ENCODE measurements at regions not wholly inside any gene's neighbourhood (a gene's known extent, or its start where the extent isn't known, plus 50 kb on each side); places are given as distances from the start of the nearest gene placed in this dataset.
"Not testable (repeated sequence)": the region's sequence is repeated elsewhere in the genome, so short reads cannot be mapped to it uniquely, and the experiment has no call there.

DNA sequence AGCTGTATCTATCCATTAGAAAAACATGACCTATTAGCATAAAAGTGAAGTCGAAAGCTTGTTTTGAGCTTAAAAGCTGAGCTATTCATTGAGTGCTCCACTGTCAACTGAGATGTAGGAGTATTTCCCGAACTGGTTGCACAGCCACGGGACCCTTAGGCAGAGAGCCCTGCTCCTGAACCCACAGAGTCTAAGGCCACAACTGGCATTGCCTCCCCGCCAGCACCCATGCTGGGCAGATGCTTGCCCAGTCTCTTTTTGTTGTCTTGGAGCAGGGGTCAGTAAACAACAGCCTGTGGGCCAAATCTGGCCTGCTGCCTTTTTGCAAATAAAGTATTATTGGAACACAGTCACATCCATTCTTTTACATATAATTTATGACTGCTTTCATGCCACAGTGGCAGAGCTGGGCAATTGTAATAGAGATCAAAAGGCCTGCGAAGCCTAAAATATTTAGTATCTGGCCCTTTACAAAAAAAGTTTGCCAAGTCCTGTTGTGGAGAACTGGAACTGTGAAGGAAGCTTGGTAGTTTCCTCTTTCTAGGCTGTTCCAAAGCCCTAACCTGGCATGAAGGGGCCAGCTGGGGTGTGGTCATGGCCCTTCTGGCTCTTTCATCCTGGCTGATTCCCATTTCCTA is 58.4 kb upstream of the WAPL start:
- H3K4me3 Mint-ChIP-seq, result no peak overlapping the region
- H3K36me3 Mint-ChIP-seq (ENCODE audit: low read depth), result no peaks in the 10 kb centered on the region
- H3K27ac Mint-ChIP-seq (ENCODE audit: unreplicated experiment), result no peak overlapping the region
- no peaks in the 10 kb centered on the region for H3K9me3 Mint-ChIP-seq
- TF ChIP-seq, protein P1, sequence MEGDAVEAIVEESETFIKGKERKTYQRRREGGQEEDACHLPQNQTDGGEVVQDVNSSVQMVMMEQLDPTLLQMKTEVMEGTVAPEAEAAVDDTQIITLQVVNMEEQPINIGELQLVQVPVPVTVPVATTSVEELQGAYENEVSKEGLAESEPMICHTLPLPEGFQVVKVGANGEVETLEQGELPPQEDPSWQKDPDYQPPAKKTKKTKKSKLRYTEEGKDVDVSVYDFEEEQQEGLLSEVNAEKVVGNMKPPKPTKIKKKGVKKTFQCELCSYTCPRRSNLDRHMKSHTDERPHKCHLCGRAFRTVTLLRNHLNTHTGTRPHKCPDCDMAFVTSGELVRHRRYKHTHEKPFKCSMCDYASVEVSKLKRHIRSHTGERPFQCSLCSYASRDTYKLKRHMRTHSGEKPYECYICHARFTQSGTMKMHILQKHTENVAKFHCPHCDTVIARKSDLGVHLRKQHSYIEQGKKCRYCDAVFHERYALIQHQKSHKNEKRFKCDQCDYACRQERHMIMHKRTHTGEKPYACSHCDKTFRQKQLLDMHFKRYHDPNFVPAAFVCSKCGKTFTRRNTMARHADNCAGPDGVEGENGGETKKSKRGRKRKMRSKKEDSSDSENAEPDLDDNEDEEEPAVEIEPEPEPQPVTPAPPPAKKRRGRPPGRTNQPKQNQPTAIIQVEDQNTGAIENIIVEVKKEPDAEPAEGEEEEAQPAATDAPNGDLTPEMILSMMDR (conservative IDR thresholded peaks at IDR 0.05), result no peak
- no peaks in the 10 kb centered on the region for H3K27me3 Mint-ChIP-seq (ENCODE audit: low read depth)
- H3K4me1 Mint-ChIP-seq, result no peaks in the 10 kb centered on the region
- DNase-seq (ENCODE audit: low read depth, low spot score), result no peak

DNA sequence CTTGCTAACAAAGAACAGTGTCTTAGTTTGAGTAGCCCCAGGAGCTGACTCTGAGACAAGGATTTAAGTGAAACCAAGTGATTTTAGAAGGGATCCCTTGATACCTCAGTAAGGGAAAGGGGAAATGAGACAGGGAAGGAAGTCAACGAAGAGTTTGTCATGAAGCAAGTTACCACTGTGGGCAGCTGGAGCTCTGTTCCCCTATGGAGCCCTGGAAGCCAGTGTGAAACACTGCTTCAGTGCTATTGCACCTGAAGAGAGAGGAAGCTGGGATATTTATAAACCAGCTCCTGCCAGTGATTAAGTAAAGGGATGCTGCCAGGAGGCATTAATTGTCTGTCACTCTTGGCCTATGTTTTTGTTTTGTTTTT is 58.9 kb upstream of the WAPL start:
- H3K27me3 Mint-ChIP-seq (ENCODE audit: low read depth), result no peaks in the 10 kb centered on the region
- H3K9me3 Mint-ChIP-seq, result no peaks in the 10 kb centered on the region
- no peaks in the 10 kb centered on the region for H3K4me1 Mint-ChIP-seq
- DNase-seq (ENCODE audit: low read depth, low spot score), result no peak
- H3K27ac Mint-ChIP-seq (ENCODE audit: unreplicated experiment), result no peak overlapping the region
- no peaks in the 10 kb centered on the region for H3K36me3 Mint-ChIP-seq (ENCODE audit: low read depth)
- TF ChIP-seq, protein P1 (conservative IDR thresholded peaks at IDR 0.05), result no peak
- no peak overlapping the region for H3K4me3 Mint-ChIP-seq

DNA sequence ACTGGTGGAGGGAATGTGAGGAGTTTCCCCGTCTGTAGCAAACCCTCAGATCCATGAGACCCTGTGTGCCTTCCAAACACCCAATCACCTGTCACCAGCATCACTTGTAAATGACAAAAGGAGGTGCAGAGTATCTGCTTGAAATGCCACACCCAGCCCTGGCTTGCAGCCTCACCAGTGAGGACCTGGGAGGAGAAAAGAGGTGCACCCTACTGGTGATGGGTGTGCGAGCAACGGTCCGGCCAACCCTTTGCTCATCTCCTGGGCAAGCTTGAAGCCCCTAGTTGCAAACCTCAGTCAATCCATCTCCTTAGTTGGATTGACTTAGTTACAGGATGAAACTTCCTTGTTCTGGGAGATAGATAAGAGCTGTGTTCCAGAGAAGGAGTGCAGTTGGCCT is 62.4 kb upstream of the WAPL start:
- TF ChIP-seq, protein P1 (conservative IDR thresholded peaks at IDR 0.05), result no peak
- Mint-ChIP-seq H3K4me1 (peaks cover 6% of the 10 kb centered on the region), H3K4me3 (no peak overlapping the region), H3K9me3 (no peaks in the 10 kb centered on the region), H3K27ac (ENCODE audit: unreplicated experiment) (no peak overlapping the region), H3K36me3 (ENCODE audit: low read depth) (no peaks in the 10 kb centered on the region), H3K27me3 (ENCODE audit: low read depth) (no peaks in the 10 kb centered on the region)
- DNase-seq (ENCODE audit: low read depth, low spot score), result no peak

DNA sequence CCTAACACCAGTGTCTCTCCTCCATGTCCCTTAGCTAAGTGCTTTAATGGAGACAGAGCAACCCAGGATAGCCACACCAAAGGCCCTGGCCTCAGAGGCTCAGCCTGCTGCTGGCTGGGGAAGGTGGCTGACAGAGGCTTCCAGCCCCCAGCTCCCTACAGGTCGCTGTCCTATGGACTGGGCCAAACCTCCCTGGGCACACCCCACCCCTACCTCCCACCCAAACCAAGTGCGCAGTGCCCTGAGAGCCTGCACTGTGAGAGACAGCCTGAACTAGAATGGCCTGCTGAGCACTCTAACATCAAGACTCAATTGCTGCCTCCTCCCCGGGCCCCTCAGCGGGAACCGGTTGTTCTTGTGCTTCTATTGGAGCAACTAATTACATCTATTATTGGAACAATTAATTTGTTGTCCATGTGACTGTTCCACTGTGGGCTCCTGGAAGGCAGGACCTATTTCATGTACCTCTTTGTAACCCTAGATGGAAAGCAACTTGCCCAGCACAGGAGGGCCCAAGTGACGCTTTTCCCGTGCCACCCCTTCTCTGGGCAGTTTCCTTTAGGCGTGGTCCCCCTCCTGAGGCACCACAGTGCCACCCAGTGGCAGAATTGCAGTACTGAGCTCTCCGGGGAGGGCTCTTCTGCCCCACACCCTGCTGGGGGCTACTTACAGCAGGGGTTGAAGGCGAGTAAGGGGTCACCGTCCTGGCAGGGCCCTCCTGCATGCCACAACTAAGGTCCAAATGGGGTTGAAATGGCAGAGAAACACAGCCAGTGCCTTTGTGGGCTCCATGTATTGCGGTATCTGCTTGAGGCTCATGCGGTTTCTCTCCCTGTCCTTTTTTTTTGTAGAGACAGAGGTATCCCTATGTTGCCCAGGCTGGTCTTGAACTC is 63.7 kb upstream of the WAPL start:
- Mint-ChIP-seq H3K9me3 (no peaks in the 10 kb centered on the region), H3K27ac (ENCODE audit: unreplicated experiment) (no peak overlapping the region), H3K36me3 (ENCODE audit: low read depth) (no peaks in the 10 kb centered on the region), H3K27me3 (ENCODE audit: low read depth) (no peaks in the 10 kb centered on the region), H3K4me3 (no peak overlapping the region), H3K4me1 (peaks cover 6% of the 10 kb centered on the region)
- TF ChIP-seq, protein P1 (conservative IDR thresholded peaks at IDR 0.05), result peak; percentile 99
- DNase-seq (ENCODE audit: low read depth, low spot score), result peak; percentile 70

DNA sequence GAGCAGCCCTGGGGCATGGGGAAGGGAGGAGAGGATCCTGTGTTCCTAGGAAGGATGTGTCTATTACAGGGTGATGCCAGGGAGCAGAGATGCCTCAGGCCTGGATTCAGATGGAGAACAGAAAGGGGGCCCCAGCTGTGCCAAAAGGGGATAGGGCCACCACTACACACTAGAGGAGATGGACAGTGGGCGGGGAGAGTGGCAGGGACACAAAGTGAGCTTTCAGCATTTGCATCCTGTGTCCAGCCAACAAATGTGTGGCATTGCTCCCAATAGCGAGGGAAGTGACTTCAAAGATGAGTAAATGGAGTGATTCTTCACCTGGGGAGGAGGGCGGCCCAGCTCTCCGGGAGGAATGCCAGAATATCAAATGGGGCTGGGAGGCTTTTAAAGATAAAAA is 64.9 kb upstream of the WAPL start:
- peaks cover 6% of the 10 kb centered on the region for H3K4me1 Mint-ChIP-seq
- H3K4me3 Mint-ChIP-seq, result no peak overlapping the region
- H3K27ac Mint-ChIP-seq (ENCODE audit: unreplicated experiment), result no peak overlapping the region
- no peaks in the 10 kb centered on the region for H3K9me3 Mint-ChIP-seq
- DNase-seq (ENCODE audit: low read depth, low spot score), result no peak
- TF ChIP-seq, protein P1 (conservative IDR thresholded peaks at IDR 0.05), result no peak
- H3K36me3 Mint-ChIP-seq (ENCODE audit: low read depth), result no peaks in the 10 kb centered on the region
- no peaks in the 10 kb centered on the region for H3K27me3 Mint-ChIP-seq (ENCODE audit: low read depth)

DNA sequence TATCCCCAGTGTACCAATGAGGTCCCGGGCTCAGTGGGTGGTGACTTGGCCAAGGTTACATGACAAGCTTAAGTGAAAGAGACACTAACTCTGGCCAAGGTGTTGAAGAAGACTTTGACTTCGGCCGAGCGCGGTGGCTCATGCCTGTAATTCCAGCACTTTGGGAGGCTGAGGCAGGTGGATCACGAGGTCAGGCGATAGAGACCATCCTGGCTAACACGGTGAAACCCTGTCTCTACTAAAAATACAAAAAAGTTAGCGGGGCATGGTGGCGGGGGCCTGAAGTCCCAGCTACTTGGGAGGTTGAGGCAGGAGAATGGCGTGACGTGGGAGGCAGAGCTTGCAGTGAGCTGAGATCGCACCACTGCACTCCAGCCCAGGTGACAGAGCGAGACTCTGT is 65.6 kb upstream of the OPN4 start:
- not testable (repeated sequence) for H3K27ac Mint-ChIP-seq (ENCODE audit: unreplicated experiment); H3K9me3 Mint-ChIP-seq; H3K27me3 Mint-ChIP-seq (ENCODE audit: low read depth); H3K4me3 Mint-ChIP-seq; H3K36me3 Mint-ChIP-seq (ENCODE audit: low read depth); DNase-seq (ENCODE audit: low read depth, low spot score); H3K4me1 Mint-ChIP-seq
